Astrocyte (in vitro differentiated cells and primary cell): ENCODE measurements at regions not wholly inside any gene's neighbourhood (a gene's known extent, or its start where the extent isn't known, plus 50 kb on each side); places are given as distances from the start of the nearest gene placed in this dataset.

Experiments
- DNase-seq: peaks from one replicate; pipeline ENCODE4 v3.0.0-alpha.2; 2010; ENCODE audit warnings: low read depth
- FAIRE-seq: peaks from 2 replicates; lab custom pipeline; 2011; peaks lifted over from hg19 to GRCh38; lab: Jason Lieb, UNC
- H2AFZ ChIP-seq: 2 replicates; pipeline ENCODE4 v1.6.0; 2012; ENCODE audit warnings: low read depth, low read length, inconsistent platforms
- H3K27ac ChIP-seq: 2 replicates; pipeline ENCODE4 v1.5.1; 2011; ENCODE audit warnings: low read depth, low read length, inconsistent platforms
- H3K27me3 ChIP-seq: 2 replicates; pipeline ENCODE4 v1.6.0; 2011; ENCODE audit warnings: low read length, inconsistent platforms; ENCODE audit not compliant: insufficient read depth
- H3K36me3 ChIP-seq: 2 replicates; pipeline ENCODE4 v1.5.1; 2011; ENCODE audit warnings: low read length, inconsistent platforms; ENCODE audit not compliant: insufficient read depth
- H3K4me1 ChIP-seq: 2 replicates; pipeline ENCODE4 v1.5.1; 2011; ENCODE audit warnings: low read length, inconsistent platforms; ENCODE audit not compliant: insufficient read depth
- H3K4me2 ChIP-seq: 2 replicates; pipeline ENCODE4 v1.6.0; 2012; ENCODE audit warnings: low read length, inconsistent platforms
- H3K4me3 ChIP-seq: 2 replicates; pipeline ENCODE4 v1.5.1; 2011; ENCODE audit warnings: low read depth, mild to moderate bottlenecking, low read length, inconsistent platforms; ENCODE audit not compliant: insufficient read depth
- H3K79me2 ChIP-seq: 2 replicates; pipeline ENCODE4 v1.6.0; 2012; ENCODE audit warnings: mild to moderate bottlenecking, low read length, inconsistent platforms; ENCODE audit not compliant: insufficient read depth
- H3K9ac ChIP-seq: 2 replicates; pipeline ENCODE4 v1.6.0; 2012; ENCODE audit warnings: mild to moderate bottlenecking, low read length, inconsistent platforms
- H3K9me3 ChIP-seq: 2 replicates; pipeline ENCODE4 v1.5.1; 2012; ENCODE audit warnings: low read depth, mild to moderate bottlenecking, low read length, inconsistent platforms; ENCODE audit not compliant: insufficient read depth
- H4K20me1 ChIP-seq: 2 replicates; pipeline ENCODE4 v1.6.0; 2012; ENCODE audit warnings: low read length, inconsistent platforms; ENCODE audit not compliant: insufficient read depth
- H3K27ac Mint-ChIP-seq: one replicate; pipeline ENCODE4 v1.8.0; 2021; ENCODE audit warnings: mild to moderate bottlenecking, mixed read lengths; ENCODE audit not compliant: unreplicated experiment
- H3K27me3 Mint-ChIP-seq: one replicate; pipeline ENCODE4 v1.8.0; 2021; ENCODE audit warnings: low read depth, mixed read lengths; ENCODE audit not compliant: unreplicated experiment
- H3K36me3 Mint-ChIP-seq: one replicate; pipeline ENCODE4 v1.8.0; 2021; ENCODE audit warnings: low read depth, mixed read lengths; ENCODE audit not compliant: unreplicated experiment
- H3K4me1 Mint-ChIP-seq: one replicate; pipeline ENCODE4 v1.8.0; 2021; ENCODE audit warnings: low read depth, mixed read lengths; ENCODE audit not compliant: unreplicated experiment
- H3K4me3 Mint-ChIP-seq: one replicate; pipeline ENCODE4 v1.8.0; 2021; ENCODE audit warnings: mild to moderate bottlenecking, moderate library complexity, mixed read lengths; ENCODE audit not compliant: unreplicated experiment
- H3K9me3 Mint-ChIP-seq: one replicate; pipeline ENCODE4 v1.8.0; 2021; ENCODE audit warnings: mild to moderate bottlenecking, mixed read lengths; ENCODE audit not compliant: unreplicated experiment
- EZH2 ChIP-seq: IDR thresholded peaks from 2 replicates; pipeline ENCODE4 v1.6.1; 2012; ENCODE audit warnings: mild to moderate bottlenecking, low read length, inconsistent platforms; ENCODE audit not compliant: insufficient read depth
- TF ChIP-seq, protein P1 (sequence below): IDR thresholded peaks from 2 replicates; pipeline ENCODE4 v1.5.1; 2011; ENCODE audit warnings: low read depth, mild to moderate bottlenecking, inconsistent platforms, low read length, moderate library complexity; ENCODE audit not compliant: insufficient read depth

- Mint-ChIP-seq H3K27me3 (peaks cover 2% of the 10 kb centered on the region), H3K9me3 (no peaks in the 10 kb centered on the region), H3K36me3 (no peaks in the 10 kb centered on the region), H3K4me1 (no peaks in the 10 kb centered on the region), H3K27ac (no peak overlapping the region), H3K4me3 (no peak overlapping the region)
- Histone ChIP-seq H3K79me2 (no peaks in the 10 kb centered on the region), H3K36me3 (no peaks in the 10 kb centered on the region), H3K4me1 (no peaks in the 10 kb centered on the region), H3K9ac (no peak overlapping the region), H4K20me1 (no peaks in the 10 kb centered on the region), H3K27ac (no peak overlapping the region), H3K4me3 (no peak overlapping the region), H3K9me3 (peaks cover 2% of the 10 kb centered on the region), H2AFZ (no peak overlapping the region), H3K4me2 (no peak overlapping the region), H3K27me3 (no peaks in the 10 kb centered on the region)
- TF ChIP-seq EZH2 = no peak
- TF ChIP-seq, protein P1, sequence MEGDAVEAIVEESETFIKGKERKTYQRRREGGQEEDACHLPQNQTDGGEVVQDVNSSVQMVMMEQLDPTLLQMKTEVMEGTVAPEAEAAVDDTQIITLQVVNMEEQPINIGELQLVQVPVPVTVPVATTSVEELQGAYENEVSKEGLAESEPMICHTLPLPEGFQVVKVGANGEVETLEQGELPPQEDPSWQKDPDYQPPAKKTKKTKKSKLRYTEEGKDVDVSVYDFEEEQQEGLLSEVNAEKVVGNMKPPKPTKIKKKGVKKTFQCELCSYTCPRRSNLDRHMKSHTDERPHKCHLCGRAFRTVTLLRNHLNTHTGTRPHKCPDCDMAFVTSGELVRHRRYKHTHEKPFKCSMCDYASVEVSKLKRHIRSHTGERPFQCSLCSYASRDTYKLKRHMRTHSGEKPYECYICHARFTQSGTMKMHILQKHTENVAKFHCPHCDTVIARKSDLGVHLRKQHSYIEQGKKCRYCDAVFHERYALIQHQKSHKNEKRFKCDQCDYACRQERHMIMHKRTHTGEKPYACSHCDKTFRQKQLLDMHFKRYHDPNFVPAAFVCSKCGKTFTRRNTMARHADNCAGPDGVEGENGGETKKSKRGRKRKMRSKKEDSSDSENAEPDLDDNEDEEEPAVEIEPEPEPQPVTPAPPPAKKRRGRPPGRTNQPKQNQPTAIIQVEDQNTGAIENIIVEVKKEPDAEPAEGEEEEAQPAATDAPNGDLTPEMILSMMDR = no peak
- FAIRE-seq (no peak), DNase-seq (no peak)
Measured at GRCh38 chr16:6672507-6672906, 660.1 kb upstream of the RBFOX1 start.

- no peaks in the 10 kb centered on the region for H3K4me1 ChIP-seq
- no peak overlapping the region for H3K27ac ChIP-seq
- H3K9me3 ChIP-seq = peaks cover 5% of the 10 kb centered on the region
- FAIRE-seq (no peak), DNase-seq (no peak)
- Mint-ChIP-seq H3K9me3 (no peaks in the 10 kb centered on the region), H3K36me3 (no peaks in the 10 kb centered on the region), H3K27me3 (peaks cover 12% of the 10 kb centered on the region), H3K4me3 (no peak overlapping the region), H3K27ac (no peak overlapping the region), H3K4me1 (no peaks in the 10 kb centered on the region)
- no peak overlapping the region for H3K4me2 ChIP-seq
- no peaks in the 10 kb centered on the region for H3K79me2 ChIP-seq
- H3K27me3 ChIP-seq = no peaks in the 10 kb centered on the region
- TF ChIP-seq EZH2 = no peak
- TF ChIP-seq, protein P1 = no peak
- H4K20me1 ChIP-seq = no peaks in the 10 kb centered on the region
- H2AFZ ChIP-seq = no peak overlapping the region
- no peak overlapping the region for H3K4me3 ChIP-seq
- no peaks in the 10 kb centered on the region for H3K36me3 ChIP-seq
- no peak overlapping the region for H3K9ac ChIP-seq
Measured at GRCh38 chr16:6667393-6667792, 665.3 kb upstream of the RBFOX1 start.

DNA sequence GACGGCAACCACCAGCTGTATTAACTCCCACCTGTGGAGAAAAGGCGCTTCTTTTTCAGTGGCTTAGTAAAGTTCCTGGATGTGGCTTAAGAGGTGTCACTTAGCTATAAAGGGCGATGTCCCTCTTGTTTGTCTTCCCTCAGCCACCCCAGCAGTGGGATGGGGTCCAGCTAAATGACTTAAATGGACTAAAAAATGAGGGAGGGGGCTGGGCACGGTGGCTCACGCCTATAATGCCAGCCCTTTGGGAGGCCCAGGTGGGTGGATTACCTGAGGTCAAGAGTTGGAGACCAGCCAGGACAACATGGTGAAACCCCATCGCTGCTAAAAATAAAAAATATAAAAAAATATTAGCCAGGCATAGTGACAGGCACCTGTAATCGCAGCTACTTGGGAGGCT, 667.5 kb upstream of the RBFOX1 start:
- no peak overlapping the region for H3K9ac ChIP-seq
- no peak overlapping the region for H3K27ac ChIP-seq
- FAIRE-seq = no peak
- H3K9me3 Mint-ChIP-seq = no peaks in the 10 kb centered on the region
- no peaks in the 10 kb centered on the region for H3K4me1 Mint-ChIP-seq
- H3K27me3 Mint-ChIP-seq = peaks cover 18% of the 10 kb centered on the region
- DNase-seq = no peak
- no peak overlapping the region for H3K27ac Mint-ChIP-seq
- H4K20me1 ChIP-seq = no peaks in the 10 kb centered on the region
- no peaks in the 10 kb centered on the region for H3K4me1 ChIP-seq
- no peaks in the 10 kb centered on the region for H3K79me2 ChIP-seq
- H3K36me3 ChIP-seq = no peaks in the 10 kb centered on the region
- no peak overlapping the region for H2AFZ ChIP-seq
- peaks cover 5% of the 10 kb centered on the region for H3K9me3 ChIP-seq
- no peak overlapping the region for H3K4me3 Mint-ChIP-seq
- H3K27me3 ChIP-seq = no peaks in the 10 kb centered on the region
- TF ChIP-seq, protein P1 = no peak
- TF ChIP-seq EZH2 = no peak
- H3K36me3 Mint-ChIP-seq = no peaks in the 10 kb centered on the region
- H3K4me3 ChIP-seq = no peak overlapping the region
- no peak overlapping the region for H3K4me2 ChIP-seq
